ENCODE measurements at regions not wholly inside any gene's neighbourhood (a gene's known extent, or its start where the extent isn't known, plus 50 kb on each side); places are given as distances from the start of the nearest gene placed in this dataset.

- TF ChIP-seq CTCF (IDR thresholded peaks at IDR 0.05; ENCODE audit: insufficient read depth, low read length, poor library complexity, severe bottlenecking) (no peak), EZH2phosphoT487 (conservative IDR thresholded peaks at IDR 0.05; ENCODE audit: low read length) (no peak)
Measured at GRCh38 chr20:1766731-1767130, 109.2 kb upstream of the SIRPG start.
